ENCODE measurements at regions not wholly inside any gene's neighbourhood (a gene's known extent, or its start where the extent isn't known, plus 50 kb on each side); places are given as distances from the start of the nearest gene placed in this dataset.

- FAIRE-seq (no peak), DNase-seq (ENCODE audit: extremely low spot score, insufficient read length, low read depth) (no peak)
Observed at GRCh38 chr16:62167551-62167950, 131.3 kb upstream of the CDH8 start.

- DNase-seq (ENCODE audit: extremely low spot score, insufficient read length, low read depth) (no peak), FAIRE-seq (no peak)
Observed at GRCh38 chr16:62157544-62157943, 121.3 kb upstream of the CDH8 start.

- FAIRE-seq, result no peak
- DNase-seq (ENCODE audit: extremely low spot score, insufficient read length, low read depth), result no peak
Observed at GRCh38 chr16:62156971-62157370, 120.7 kb upstream of the CDH8 start.

- FAIRE-seq (no peak), DNase-seq (ENCODE audit: extremely low spot score, insufficient read length, low read depth) (no peak)
Observed at GRCh38 chr16:62149631-62150030, 113.4 kb upstream of the CDH8 start.

GRCh38 chr16:62137996-62138395, 101.8 kb upstream of the CDH8 start:
- FAIRE-seq, result no peak
- no peak for DNase-seq (ENCODE audit: extremely low spot score, insufficient read length, low read depth)

GRCh38 chr16:62135911-62136310, 99.7 kb upstream of the CDH8 start:
- FAIRE-seq (no peak), DNase-seq (ENCODE audit: extremely low spot score, insufficient read length, low read depth) (no peak)

GRCh38 chr16:62135446-62135845, 99.2 kb upstream of the CDH8 start:
- no peak for FAIRE-seq
- DNase-seq (ENCODE audit: extremely low spot score, insufficient read length, low read depth), result no peak

GRCh38 chr16:62130101-62130500, 93.9 kb upstream of the CDH8 start:
- FAIRE-seq (no peak), DNase-seq (ENCODE audit: extremely low spot score, insufficient read length, low read depth) (no peak)

GRCh38 chr16:62105244-62105643, 69.0 kb upstream of the CDH8 start:
- FAIRE-seq (no peak), DNase-seq (ENCODE audit: extremely low spot score, insufficient read length, low read depth) (no peak)

GRCh38 chr16:62102588-62102987, 66.3 kb upstream of the CDH8 start:
- DNase-seq (ENCODE audit: extremely low spot score, insufficient read length, low read depth) (no peak), FAIRE-seq (no peak)

- FAIRE-seq (no peak), DNase-seq (ENCODE audit: extremely low spot score, insufficient read length, low read depth) (no peak)
Observed at GRCh38 chr16:62100651-62101050, 64.4 kb upstream of the CDH8 start.

GRCh38 chr16:62089715-62090114, 53.5 kb upstream of the CDH8 start:
- DNase-seq (ENCODE audit: extremely low spot score, insufficient read length, low read depth) (no peak), FAIRE-seq (no peak)

- DNase-seq (ENCODE audit: extremely low spot score, insufficient read length, low read depth), result no peak
- FAIRE-seq, result no peak
Observed at GRCh38 chr16:62088731-62089410, 52.6 kb upstream of the CDH8 start.
